NCI-H82 treated with DMSO at 0.1 percent for 48 hours (cell line): ENCODE measurements at regions not wholly inside any gene's neighbourhood (a gene's known extent, or its start where the extent isn't known, plus 50 kb on each side); places are given as distances from the start of the nearest gene placed in this dataset.

Experiments
- DNase-seq: peaks from one replicate; lab custom pipeline; 2025; ENCODE audit not compliant: unreplicated experiment; lab: John Stamatoyannopoulos, UW

DNA sequence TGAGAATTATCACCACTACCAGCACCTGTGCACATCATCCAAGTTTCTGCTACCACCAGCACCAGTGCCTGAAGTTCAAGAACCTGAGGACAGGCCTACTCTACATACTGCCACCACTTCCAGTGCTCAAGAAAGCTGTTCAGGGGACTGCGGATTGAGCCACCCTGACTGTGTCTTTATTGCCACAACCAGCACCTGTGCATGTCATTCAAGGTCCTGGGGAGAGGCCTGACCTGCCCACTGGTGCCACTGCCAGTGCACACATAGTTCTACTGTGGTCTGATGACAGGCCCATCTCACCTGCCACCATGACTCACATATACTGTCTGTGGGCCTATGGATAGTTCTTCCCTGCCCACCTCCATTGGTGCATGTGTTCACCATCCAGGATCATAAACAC lies 559.4 kb downstream of the COL12A1 start:
- DNase-seq: no peak

DNA sequence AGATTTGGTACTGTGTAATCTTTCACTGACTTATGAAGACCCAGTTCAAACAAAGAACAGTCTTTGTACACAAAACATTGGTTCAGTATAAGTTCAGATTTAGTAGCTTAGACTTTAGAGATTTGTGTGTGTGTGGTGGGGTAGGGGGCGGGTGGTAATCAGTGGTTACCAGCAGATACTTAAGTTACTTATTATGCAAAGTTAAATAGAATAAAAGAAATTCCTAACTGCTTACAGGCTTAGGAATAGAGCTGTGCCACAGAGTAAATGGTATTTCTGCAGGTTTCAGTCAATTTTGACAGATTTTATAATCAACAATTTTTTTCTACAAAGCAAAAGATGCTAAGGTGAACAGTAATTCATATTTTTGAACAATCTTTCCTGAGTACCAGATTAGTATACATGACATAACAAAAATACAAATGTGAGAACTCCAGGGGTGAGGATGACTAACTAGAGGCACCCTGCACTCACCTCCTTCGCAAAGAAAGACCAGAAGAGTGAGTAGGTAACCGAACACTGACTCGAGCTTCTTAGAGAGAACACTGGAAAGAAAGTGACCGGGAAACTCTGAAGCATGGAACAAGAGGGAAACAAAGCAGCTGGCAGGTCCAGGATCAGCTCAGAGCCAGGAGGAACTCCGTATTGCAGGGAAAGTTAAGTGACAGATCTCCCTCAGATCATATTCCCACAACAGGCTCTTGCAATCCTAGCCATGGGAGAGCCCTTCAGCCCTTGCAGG lies 560.6 kb downstream of the COL12A1 start:
- DNase-seq: no peak

DNA sequence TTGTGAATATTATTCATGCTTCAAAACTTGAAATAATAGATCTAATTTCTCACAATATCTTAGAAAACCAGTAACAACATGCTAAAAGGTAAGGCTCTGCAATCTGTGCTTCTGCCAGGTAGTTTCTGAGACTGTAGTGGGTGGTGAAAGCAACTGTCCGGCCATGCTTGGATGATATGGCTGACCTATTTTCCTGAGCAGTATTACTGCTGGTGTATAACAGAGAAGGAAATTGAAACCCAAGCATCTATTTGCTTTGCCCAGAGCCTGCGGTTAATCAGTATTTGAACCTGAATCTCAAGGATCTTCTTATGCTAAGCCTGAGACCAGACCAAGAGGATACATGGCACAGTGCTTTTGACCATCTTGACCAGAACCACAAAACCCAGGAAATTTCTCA lies 563.8 kb downstream of the COL12A1 start:
- DNase-seq: no peak

DNA sequence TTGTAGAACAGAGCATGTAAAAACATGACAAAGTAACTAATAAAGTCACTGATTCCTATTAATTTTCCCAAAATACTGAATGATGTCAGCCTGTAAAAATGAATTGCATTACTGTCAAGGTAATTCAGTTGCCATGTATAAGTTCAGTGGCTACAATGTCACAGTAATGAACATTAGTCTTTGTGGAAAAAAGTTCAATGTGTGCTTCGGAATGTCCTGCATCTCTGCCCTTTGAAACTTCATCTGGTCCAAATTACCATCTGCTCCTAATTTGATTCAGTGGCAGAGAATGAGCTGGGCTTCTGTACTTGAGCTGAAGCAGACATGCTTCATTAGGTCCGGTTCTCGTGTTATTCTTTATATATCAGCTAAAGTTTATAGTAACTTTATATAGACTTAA lies 567.4 kb downstream of the COL12A1 start:
- no peak for DNase-seq

DNA sequence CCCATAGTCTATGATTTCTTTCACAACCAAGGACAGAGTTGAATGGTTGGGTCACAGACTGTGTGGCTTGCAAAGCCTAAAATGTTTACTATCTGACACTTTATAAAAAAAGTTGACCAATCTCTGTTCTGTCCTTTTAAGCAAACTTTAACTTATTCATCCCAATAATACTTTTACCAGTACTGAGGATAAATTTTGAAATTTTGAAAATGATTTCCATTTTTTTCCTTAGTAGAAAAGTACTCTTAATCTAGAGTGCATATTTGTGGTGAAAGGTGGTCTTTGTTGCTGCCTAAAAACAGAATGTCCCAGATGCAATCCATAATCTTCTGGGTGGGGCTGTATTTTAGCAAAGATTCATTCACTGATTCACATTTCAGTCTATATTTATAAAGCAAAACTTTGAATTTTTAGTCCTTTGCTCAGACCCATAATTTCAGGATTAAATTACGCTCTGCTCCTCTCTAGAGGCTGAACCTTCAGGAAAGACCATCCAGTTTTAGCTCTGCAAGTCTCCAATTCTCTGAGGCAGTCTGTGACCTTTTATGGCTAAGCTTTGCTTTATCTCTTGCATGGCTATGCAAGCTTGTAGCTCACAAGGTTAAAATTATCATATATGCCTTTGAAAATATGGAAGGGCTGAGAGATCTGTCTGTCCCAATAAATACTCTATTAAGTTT lies 573.5 kb downstream of the COL12A1 start:
- DNase-seq: no peak

DNA sequence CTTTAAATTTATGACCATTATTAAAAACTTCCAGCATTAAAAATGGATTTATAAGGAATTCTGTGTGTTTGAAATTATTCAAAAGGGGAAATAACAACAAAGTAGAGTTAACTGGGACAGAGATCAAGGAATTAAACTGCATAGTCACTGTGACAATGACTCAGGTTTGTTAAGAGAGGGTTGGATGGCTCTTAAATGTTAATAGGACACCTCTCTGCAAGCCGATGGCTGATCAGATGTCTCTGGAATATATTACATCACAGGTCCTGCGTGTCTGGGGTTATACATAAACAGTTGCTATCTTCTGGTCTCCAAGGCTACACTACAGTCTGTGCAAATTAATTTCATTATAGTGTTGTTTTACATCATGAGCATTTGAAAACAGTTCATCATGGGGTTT lies 574.3 kb downstream of the COL12A1 start:
- no peak for DNase-seq

DNA sequence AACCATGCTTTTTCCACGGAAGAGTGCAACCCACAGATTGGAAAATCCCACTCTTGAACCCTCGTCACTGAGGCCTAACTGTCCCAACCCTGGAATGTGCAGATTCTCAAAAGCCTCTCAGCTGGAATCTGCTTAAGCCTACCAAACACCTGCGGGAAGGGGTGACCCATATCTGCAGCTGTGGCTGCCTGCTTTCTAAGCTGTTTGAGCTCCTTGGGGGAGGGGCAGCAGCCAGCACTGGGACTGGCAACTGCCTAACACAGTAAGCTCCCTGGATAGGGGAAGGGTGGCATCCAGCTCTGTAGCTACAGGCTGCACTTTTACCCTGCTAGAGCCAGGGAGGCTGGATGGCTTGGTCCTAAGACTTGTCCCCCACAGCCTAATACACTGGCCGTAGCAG lies 579.6 kb downstream of the COL12A1 start:
- DNase-seq: no peak

DNA sequence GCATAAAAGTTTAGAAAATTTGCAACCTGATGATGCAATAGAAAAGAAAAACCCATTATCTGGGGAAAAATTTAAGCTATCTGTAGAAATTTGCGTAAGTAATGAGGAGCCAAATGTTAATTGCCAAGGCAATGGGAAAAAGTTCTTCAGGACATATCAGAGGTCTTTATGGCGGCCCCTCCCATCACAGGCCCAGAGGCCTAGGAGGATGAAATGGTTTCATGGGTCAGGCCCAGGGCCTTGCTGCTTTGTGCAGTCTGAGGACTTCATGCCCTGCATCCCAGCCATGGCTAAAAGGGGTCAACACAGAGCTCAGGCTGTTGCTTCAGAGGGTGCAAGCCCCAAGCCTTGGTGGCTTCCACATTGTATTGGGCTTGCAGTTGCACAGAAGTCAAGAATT lies 582.8 kb downstream of the COL12A1 start:
- no peak for DNase-seq

DNA sequence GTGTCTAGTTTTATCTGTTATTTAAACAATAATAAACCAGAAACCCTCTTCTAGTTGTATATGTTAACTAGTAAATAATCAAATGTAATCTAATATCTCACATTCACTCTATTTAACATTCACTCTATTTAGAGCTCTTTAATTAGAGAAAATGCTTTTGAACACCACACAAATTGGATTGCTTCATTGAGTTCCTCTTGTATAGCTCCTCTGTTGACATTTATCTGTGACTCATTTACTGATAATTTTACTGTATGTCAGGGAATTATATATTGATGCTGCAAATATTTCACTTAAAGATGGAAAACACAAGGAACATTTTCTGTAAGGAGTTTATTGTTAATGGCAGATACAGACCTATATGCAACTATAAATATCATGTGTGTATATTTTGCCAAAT lies 594.6 kb downstream of the COL12A1 start:
- DNase-seq: no peak

DNA sequence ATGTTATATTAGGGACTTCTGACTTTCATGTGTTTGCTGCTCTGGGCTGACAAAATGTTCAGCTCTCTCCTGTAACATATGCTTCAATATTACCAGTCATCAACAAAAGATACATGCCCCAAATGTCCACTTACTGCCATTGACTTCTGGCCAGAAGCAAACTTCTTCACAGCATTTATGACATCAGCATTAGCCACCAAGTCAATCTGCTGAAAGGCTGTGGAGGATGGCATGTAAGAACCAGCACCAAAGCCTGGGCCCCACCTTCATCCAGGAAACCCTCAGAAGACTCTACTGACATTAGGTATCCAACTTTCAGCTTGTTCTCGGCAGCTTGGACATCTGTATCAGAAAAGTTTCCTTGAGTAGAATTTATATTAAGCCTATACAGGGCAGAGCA lies 595.5 kb downstream of the COL12A1 start:
- DNase-seq: no peak

DNA sequence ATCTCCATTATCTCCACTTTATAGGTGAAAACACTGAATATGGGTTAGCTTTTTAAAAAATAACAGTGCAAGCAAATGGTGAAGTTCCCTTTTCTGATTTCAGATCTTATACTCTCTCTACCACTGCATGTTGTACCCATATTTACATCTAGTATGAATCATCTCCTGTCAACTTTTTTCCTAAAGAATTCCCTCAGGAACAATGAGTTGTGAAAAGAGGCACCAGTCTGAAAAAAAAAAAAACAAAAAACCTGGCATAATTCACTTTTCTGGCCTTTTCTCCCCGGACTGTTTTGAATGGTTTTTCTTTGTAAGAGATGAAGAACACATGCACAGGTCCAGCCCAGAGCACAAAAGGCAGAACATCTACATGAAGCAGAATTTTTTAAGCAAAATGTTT lies 596.0 kb downstream of the COL12A1 start:
- no peak for DNase-seq

DNA sequence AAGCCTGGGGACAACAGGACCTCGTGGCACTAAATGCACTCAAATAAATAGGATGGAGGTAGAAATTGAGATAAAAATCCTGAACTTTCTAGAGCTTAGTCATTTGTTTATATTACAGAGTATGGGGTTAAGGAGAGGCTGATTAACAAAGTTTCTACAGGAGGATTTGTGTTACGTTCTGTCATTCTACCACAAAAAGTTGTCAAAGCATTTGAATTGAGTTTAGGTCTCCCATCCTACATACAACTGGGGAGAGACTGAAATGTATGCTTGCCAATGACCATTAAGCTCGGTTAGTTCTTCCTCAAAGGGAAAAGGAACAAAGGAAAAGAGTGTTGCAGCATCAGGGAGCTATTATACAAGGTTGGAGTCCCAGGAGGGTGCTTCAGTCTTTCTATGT lies 597.9 kb downstream of the COL12A1 start:
- DNase-seq: no peak

DNA sequence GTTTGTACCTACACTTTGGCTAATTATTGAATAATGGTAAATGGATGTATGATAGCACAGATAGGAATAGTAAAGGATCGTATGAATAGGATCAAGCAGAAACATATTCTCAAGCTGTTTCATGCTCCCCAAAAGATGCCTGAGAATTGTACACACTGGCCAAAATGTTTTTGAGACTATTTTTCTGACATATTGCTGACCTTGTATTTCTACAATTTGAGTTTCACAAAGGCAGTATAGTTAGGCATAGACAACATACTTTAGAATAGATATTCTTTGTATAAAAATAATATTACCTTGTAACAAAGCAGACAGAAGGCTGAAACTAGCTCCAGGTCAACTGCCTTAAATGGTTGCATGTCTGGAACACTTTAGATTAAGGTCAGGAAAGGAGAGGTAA lies 598.4 kb downstream of the COL12A1 start:
- no peak for DNase-seq

DNA sequence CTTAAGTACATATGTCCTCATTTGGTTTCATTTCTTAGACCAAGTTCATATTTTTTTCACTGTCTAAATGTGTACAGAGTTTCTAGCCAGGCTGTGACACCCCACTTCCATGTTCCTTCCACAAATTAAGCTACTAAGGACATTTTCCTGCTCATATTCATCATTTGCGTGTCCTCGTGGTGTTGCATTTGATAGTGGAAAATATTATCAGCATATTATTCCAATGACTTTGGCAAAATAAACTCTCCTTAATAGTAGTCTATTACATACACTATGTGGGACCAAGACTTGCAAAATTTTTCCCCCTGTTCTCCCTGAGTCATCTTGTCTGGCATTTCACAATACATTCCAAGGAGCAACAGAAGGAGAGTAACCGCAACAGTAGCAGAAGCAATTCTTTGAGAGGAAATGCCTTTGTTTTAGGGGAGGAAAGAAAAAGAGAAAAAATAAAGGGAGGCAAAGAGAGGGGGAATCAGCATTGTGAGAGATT lies 599.2 kb downstream of the COL12A1 start:
- no peak for DNase-seq

DNA sequence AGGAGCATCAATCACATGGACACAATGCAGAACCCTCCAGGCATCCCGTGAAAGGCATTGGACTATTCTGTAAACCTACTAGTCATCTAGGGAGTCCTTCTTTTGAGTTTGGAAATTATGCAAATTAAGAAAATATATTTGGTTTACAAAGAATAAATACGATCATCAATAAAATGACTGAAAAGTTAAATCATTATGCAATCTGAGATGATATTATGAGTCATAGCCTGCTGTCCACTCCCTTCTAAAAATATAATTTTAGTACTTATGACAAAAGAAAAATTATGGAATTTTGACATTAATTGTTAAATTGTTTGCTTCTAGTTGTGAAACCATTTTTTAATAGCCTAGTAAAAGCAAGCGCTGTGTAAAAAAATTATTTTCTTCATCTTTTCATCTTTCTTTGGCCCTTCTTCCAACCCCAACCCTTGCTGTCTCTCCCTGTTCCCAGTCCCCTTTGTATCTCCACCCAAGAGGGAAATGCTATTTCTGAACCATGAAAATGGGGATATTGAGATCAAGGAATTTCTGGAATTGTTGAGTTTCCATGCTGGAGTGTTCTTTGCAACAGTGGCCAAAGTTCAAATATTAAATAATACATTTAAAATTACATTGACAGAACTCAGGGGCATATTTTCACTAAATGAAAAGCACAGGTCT lies 599.8 kb downstream of the COL12A1 start:
- no peak for DNase-seq

DNA sequence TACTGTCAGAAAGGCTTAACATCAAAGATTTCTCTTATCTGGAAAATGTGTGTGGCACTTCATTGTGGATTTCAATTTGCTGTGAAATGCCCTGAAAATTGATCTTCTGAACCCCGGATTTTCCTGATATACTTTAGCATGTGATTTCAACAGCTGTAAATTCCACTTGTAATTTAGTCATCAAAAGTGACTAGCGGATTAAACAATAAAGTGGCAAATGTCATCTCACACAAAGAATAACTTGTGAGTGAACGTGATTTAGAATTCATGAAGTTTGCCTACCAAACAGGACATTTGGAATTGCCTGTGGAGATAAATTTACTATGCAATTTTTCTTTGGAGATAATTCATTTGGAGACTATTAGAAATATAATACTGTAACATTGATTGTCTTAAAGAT lies 601.6 kb downstream of the COL12A1 start:
- DNase-seq: no peak

DNA sequence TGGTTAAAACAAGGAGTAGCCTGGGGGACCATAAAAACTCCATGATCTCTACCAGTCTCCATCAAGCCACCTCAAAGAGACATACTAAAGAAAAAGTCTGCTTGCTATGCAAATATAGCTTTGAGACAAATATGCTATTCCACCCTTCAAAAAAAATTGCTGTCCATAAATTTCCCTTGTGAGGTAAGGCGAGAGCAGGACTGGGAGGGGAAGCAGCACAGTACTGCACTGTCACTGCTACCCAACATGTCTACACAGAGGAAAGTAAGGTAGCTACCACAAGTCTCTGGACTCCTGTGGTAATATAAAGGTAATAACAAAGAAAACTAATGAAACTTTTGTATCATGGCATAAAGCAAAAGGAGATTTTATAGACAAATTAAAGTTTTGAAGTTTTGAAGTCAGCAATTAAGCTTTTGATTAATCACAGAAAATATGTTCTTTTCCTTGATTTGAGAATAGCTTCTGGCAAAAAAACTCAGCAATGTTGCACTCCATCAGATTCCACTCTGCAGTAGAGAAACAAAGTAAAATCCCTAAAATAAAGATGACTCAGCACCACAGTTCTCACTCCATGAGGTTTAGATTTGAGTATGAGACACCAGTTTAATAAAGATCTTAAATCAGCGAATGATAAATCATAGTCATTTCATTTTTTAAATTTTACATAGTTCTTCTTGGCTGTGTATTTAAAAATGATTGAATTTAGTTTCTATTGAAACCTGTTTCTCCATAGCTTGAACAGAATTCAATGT lies 602.4 kb downstream of the COL12A1 start:
- no peak for DNase-seq

DNA sequence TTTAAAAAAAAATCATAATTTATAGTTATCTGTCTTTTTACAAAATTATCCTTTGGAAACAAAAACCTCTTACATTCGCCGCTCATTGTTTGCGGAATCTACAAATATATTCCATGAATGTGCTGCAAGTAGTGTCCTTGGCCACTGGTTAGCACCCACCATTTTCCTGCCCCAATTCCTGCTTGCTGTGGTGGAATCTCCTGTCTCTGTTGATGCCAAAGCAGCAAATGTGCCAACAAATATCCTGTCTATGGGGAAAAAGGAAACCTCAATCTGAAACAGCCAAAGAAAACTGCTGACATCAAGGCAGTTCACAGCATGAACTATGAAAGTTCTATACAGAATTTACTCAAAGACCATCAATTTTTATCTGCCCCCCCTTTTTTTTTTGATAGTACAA lies 603.6 kb downstream of the COL12A1 start:
- DNase-seq: no peak

DNA sequence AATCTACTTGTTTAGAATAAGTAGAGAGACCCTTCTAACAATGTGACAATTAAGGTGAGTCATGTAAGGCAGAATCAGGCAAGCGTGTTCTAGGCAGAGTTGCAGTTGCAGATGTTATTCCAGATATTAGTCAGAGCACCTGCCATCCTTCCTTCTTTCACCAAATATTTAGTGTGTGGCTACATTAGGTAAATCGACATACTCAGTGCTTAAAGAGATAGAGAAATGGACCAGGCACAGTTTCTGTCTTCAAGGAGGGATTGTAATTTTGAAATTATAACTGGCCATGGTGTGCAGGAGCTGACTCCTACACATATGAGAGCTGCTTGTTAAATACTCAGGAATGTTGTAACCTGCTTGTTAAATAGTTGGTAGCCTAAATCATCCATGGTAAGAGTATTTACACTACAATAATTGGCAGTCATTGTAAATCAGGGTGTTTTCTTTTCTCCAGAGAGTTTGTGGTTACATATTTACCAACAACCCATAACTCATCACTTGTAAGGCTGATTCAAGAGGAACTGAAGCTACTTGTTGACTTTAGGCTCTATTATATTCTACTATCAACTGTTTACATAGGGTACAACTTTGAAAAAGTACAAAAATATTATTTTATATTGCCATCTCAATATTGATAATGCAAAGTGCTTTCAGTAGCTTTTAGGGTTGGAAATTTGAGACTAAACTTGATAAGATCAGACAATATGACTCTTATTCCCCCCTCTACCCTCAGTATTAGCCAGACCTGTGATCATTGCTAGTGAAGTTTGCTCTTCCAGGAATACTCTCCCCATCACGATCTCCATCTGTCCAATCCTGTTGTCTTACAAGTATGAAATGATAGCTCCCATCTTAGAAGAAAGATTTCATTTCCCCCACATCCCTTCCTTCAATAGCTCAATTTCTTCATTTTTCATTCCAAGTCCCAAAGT lies 607.1 kb downstream of the COL12A1 start:
- no peak for DNase-seq

DNA sequence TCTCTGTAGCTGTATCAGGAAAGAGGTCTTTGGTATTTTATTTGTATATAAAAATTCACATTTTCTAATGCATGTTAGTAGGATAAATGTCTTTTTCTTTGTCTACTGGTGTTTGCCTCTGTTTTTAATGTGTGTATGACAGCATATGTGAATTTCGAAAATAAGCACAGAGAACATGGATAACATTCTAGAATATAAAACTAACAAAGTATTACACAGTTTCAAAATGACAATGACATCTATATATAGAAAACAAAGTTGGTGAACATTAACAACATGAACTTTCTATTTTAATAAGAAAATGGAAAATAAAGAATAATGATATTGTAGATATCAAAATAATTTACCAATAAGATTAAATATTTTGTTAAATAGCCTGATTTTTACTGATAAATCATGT lies 608.0 kb downstream of the COL12A1 start:
- DNase-seq: no peak
